HG03139 (cell line): ENCODE measurements at regions not wholly inside any gene's neighbourhood (a gene's known extent, or its start where the extent isn't known, plus 50 kb on each side); places are given as distances from the start of the nearest gene placed in this dataset.

Source experiments
- ATAC-seq: cut with Tn5 transposase; IDR thresholded peaks from one replicate; pipeline ENCODE4 v1.9.1; 2021; ENCODE audit not compliant: unreplicated experiment

DNA sequence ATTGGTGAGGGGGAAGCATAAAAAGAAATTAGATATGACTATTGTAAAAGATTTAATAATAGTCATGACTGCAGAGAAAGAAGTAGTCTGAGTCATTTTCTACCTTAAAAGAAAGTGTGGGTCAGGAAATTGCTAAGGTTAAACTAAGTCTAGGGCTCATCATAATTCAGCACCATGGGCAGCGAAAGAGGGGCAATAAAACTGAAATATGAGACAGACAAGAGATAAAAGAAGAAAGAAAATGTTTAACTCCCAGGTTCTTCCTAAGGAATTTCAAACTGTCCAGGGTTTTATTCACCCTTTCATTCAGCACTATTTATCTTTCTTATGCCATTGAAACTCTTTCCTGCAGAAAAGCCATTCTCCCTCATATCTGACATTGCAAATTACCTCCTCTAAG lies 114.4 kb upstream of the API5 start:
- no peak for ATAC-seq

DNA sequence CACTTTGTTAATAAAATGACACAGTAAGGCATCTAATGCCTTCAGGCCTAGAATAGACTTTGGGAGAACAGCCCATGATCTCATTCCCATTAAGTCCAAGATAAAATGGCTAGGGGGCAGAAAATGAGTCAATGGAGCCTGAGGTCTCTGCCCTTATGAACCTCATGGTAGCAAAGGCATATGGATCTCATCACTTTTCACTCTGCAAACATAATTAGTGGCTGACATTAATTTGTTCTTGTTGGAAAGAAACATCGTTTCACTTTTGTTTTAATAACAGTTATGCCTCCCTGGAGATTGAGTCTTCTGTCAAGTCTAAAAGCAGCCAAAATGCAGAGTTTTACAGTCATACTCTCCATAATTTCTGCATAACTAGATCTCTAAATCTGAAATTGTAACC lies 111.8 kb upstream of the API5 start:
- no peak for ATAC-seq

DNA sequence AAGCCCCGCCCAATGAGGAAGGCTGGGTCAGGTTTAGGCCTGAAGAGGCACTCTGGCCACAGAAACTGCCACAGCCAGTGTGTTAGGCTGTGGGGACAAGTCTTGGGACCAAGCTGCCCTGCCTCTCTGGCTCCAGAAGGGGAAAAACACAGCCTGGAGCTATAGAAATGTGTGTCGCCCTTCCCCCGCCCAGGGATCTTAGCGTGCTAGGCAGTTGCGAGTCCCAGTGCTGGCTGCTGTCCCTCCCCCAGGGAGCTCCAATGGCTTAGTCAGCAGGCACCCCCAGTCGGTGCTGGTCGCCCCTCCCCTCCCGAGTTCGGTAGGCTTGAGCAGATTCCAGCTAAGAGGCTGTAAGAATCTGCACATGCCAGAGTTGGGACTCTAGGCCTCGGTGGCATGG lies 99.5 kb upstream of the API5 start:
- no peak for ATAC-seq

DNA sequence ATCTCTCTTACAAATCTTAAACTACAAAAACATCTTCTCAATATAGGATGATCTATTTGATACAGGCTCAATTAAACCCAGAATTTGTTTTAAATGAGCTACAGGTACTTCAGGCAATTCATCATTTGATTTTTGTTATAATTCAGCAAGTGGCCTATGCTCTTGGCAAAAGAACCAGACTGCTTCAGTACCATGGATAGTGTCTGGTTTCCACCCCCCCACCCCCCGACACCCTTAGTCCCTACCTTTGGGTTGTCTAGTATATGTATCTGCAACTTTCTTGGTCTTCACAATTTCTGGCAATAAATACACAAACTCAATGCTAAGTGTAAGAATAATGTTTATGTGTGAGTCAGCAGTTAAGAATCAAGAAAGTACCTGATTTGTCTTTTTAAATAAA lies 97.3 kb upstream of the API5 start:
- ATAC-seq = no peak

DNA sequence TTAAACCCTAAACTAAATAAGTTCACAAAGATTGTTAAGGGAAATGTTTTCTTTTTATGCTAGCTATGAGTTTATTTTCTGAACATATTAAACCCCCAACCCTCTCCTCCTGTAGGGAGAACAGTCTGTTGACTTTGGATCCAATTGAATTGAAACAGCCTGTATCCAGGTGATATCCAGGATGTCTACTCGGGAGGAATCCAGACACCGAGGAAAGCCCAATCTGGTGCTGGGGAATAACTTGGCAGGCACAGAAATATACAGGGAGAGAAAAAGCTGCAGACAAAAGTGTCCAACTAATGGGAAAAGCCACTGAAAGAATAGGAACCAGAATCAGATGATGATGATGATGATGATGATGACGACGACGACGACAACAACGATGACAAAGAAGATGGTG lies 93.9 kb upstream of the API5 start:
- ATAC-seq = no peak

DNA sequence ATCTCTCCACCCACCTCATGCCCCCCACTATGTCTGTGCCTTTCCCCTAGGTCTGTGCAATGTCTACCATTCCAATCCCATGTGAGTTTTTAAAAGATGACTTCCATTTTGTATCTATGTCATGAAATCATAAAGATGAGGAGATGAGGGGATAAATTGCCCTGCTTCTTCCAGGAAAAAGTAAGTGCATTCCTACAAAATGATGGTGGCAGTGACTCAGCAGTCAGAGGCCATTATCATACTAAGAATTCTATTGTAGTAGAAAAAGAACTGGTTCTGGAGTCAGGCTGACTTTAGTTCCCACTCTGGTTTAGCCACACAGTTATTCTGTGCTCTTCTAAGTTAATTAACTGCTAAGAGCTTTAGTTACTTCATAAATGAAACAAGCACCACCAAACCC lies 89.6 kb upstream of the API5 start:
- no peak for ATAC-seq

DNA sequence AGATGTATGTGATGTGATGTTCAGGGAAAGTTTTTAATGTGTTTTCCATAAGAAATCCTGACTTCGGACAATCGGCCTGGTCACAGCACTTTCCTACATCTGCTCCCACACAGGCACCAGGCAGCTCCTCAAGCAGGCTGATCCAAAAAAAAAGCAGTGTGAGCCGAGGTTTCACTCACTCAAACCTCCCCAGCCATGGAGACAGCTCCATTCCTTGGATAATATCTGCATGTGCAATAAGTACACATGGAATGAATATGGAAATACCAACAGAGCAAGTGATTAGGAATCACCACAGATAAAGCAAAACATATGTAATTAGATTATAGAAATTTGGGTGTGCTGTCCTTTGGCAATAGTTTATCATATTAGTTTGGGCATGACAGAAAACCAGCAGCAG lies 88.8 kb upstream of the API5 start:
- ATAC-seq = no peak

DNA sequence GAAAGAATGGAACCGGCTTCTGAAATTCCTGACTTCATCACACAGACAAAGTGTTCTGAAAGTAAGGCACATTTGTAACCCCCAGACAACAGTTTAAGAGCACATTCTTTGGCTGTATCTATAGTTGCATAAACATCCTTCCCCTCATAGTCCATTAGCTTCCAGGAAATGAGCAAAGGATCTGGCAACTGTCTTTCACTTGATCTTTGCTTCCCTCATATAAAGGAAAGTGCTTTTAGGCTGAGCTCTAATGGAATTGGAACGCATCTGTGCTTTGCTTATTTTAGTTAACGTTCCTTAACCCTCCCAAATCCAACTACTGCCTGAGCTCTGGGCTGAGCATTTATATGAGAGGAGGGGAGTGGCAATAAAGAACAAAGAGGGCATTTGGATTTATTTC lies 76.9 kb upstream of the API5 start:
- ATAC-seq = no peak

DNA sequence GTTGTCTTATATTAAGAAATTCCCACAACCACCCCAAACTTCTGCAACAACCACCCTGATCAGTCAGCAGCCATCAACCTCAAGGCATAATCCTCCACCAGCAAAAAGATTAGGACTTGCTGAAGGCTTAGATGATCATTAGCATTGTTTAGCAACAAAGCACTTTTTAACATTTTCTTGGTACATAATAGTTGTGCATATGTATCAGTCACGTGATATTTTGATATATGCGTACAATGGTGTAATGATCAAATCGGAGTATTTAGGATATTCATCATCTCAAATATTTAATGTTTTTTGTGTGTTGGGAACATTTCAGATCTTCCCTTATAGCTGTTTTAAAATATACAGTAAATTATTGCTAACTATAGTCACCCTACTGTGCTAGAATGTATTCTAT lies 73.5 kb upstream of the API5 start:
- ATAC-seq = no peak

DNA sequence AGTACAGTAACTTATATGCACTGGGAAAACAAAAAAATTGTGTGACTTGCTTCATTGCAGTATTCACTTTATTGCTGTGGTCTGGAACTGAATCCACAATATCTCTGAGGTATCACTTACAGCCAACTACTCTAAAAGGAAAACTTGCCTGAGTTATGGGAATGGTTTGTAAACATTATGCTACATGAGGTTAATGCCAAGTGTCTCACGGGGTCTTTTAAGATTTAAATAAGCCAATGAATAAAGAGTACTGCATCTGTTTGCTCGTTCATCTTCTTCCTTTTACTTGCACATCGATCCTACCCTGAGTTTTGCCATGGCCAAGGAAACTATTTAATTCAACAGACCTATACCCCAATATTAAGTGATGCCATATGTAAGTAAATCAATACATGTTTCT lies 72.0 kb upstream of the API5 start:
- ATAC-seq = no peak

DNA sequence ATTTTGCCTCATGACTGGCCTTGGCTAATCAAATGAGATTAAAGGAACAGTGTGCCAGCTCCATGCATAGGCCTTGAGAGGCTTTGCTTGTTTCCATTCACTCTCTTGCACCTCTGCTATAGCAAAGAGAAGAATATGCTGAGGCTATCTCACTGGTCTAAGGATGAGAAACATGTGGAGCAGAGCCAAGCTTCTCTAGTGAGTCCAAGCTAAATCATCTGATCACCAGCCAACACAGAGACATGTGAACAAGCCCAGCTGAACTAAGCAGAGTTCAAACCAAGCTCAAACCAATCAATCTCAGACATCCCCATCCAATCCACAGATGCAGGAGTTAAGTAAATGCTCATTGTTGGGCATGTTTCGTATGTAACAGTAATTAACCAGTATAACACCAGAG lies 69.4 kb upstream of the API5 start:
- ATAC-seq = no peak

DNA sequence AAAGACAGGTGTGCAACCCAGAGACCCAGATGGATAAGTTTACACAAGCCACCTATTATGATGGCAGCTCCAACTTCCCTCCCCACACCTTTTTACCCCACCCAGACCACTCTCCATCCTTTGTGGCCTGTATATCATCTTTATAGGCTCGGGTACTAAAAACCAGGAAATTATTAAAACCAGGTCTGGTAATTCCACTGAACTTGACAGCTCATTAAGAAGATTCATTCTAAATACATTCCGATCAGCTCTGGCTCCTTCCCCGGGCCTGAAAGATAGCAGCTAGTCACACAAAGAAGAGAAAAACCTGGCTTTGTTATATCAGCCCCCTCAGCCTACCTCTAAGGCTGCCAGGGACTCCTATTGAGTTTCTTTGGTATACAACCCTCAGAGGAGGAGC lies 67.9 kb upstream of the API5 start:
- ATAC-seq = no peak

DNA sequence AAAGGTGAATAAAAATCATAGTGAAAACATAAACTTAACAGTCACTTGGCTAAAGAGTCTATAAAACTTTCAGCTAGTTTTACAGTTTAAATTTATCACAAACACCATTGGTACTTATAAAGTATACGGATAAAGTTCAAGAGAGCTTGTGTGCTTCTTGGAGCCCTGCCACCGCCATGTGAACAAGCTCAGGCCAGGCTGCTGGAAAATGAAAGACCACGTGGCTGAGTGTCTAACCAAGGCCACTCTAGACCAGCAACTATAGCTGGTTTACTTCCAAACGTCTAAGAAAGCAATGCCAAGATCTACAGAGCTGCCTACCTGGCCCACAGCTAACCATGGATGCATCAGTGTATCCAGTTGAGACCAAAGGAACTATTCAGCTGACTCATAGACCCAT lies 66.3 kb upstream of the API5 start:
- ATAC-seq = no peak

DNA sequence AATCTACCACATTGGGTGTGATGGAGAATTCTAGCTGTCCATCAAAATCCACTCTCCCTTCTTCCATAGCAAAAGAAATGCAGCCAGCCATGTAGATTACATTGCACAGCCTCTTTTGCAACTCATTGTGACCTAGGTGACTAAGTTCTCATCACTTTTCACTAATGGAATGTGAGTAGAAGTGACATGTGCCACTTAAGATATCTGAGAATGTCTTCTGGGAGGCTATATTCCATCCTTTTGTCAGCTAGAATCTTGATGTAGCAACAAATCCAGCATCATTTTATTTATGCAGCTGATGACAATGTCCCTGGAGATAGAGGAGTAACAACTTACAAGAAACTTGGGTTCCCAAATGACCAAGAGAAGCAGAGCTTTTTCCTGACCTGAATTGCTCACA lies 61.5 kb upstream of the API5 start:
- no peak for ATAC-seq

DNA sequence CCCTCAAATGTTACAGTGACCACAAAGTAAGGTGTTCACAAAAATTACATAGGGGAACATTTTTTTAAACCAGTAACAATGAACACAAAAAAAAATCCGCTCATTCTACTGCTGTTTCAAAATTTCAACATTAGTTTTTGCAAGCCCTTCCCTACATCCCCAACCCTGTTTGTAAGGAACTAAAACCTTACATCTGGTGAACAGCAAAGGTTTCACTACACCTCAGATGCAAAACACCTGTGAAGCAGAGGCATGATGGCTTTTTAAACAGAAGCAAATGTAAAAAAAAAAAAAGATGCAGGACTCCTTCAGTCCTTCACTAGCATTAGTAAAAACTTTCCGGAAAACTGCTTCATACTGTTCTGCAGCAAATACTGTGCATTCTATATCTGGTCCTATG lies 50.0 kb upstream of the API5 start:
- ATAC-seq = no peak
